DMS114 treated with DMSO at 0.1 percent for 48 hours (cell line): ENCODE measurements at regions not wholly inside any gene's neighbourhood (a gene's known extent, or its start where the extent isn't known, plus 50 kb on each side); places are given as distances from the start of the nearest gene placed in this dataset.

ENCODE experiments used
- DNase-seq: peaks from one replicate; lab custom pipeline; 2025; ENCODE audit not compliant: unreplicated experiment; lab: John Stamatoyannopoulos, UW

- DNase-seq = no peak
Measured at GRCh38 chr18:2087877-2088673, 483.2 kb downstream of the METTL4 start.

- DNase-seq = no peak
Measured at GRCh38 chr18:2089396-2089795, 481.9 kb downstream of the METTL4 start.

GRCh38 chr18:2091937-2092336, 479.4 kb downstream of the METTL4 start:
- no peak for DNase-seq

- DNase-seq = no peak
Measured at GRCh38 chr18:2096551-2096950, 474.8 kb downstream of the METTL4 start.

GRCh38 chr18:2100694-2101213, 470.6 kb downstream of the METTL4 start:
- DNase-seq = no peak

GRCh38 chr18:2102022-2102421, 469.3 kb downstream of the METTL4 start:
- DNase-seq = no peak

GRCh38 chr18:2103299-2103698, 468.0 kb downstream of the METTL4 start:
- DNase-seq = no peak

- no peak for DNase-seq
Measured at GRCh38 chr18:2104620-2105462, 466.5 kb downstream of the METTL4 start.

- no peak for DNase-seq
Measured at GRCh38 chr18:2108591-2108990, 462.7 kb downstream of the METTL4 start.

- no peak for DNase-seq
Measured at GRCh38 chr18:2111456-2111855, 459.8 kb downstream of the METTL4 start.

- DNase-seq = no peak
Measured at GRCh38 chr18:2112435-2113045, 458.8 kb downstream of the METTL4 start.

- no peak for DNase-seq
Measured at GRCh38 chr18:2114289-2114688, 457.0 kb downstream of the METTL4 start.

GRCh38 chr18:2114765-2115164, 456.5 kb downstream of the METTL4 start:
- DNase-seq = no peak

GRCh38 chr18:2121224-2121623, 450.1 kb downstream of the METTL4 start:
- peak; percentile 8 for DNase-seq

- no peak for DNase-seq
Measured at GRCh38 chr18:2123077-2123476, 448.2 kb downstream of the METTL4 start.

GRCh38 chr18:2134364-2134763, 436.9 kb downstream of the METTL4 start:
- DNase-seq = no peak

- no peak for DNase-seq
Measured at GRCh38 chr18:2135309-2135708, 436.0 kb downstream of the METTL4 start.

- DNase-seq = no peak
Measured at GRCh38 chr18:2138552-2138951, 432.8 kb downstream of the METTL4 start.

- no peak for DNase-seq
Measured at GRCh38 chr18:2139691-2140090, 431.6 kb downstream of the METTL4 start.

- DNase-seq = no peak
Measured at GRCh38 chr18:2143636-2144035, 427.7 kb downstream of the METTL4 start.

- no peak for DNase-seq
Measured at GRCh38 chr18:2144811-2145210, 426.5 kb downstream of the METTL4 start.

- no peak for DNase-seq
Measured at GRCh38 chr18:2146092-2146491, 425.2 kb downstream of the METTL4 start.
